ENCODE measurements at regions not wholly inside any gene's neighbourhood (a gene's known extent, or its start where the extent isn't known, plus 50 kb on each side); places are given as distances from the start of the nearest gene placed in this dataset.

- intact Hi-C loops (cut with DNase I) = loop anchor here in 1 of 10 donors (2.0 kb wide), 1 partner anchor 20 kb away; no protein-coding TSS in a partner anchor
- H3K27me3 ChIP-seq = no peaks in the 10 kb centered on the region
- DNase-seq = no peak
- no peak for ATAC-seq
- 49 to 58% (median 53%) methylated on average over 3 of the region's 3 CpGs for WGBS, 4 donors
- no peaks in the 10 kb centered on the region for H3K9me3 ChIP-seq
- no peak overlapping the region for H3K27ac ChIP-seq
- H3K36me3 ChIP-seq = no peaks in the 10 kb centered on the region
- no peak overlapping the region for H3K4me3 ChIP-seq
- peaks cover 0 to 2% (median 0%) of the 10 kb centered on the region in 12 donors for H3K4me1 ChIP-seq
- no peak for TF ChIP-seq CTCF (IDR thresholded peaks at IDR 0.05)
- TF ChIP-seq POLR2A (IDR thresholded peaks at IDR 0.05) = no peak
Measured at GRCh38 chr7:88484551-88484950, 177.9 kb upstream of the STEAP4 start.

GRCh38 chr7:88480896-88481295, 174.2 kb upstream of the STEAP4 start:
- DNase-seq = no peak
- peaks cover 0 to 2% (median 0%) of the 10 kb centered on the region in 12 donors for H3K4me1 ChIP-seq
- intact Hi-C loops (cut with DNase I) = no loop called here
- no peak overlapping the region for H3K27ac ChIP-seq
- no peaks in the 10 kb centered on the region for H3K36me3 ChIP-seq
- no peak overlapping the region for H3K4me3 ChIP-seq
- no peak for TF ChIP-seq CTCF (IDR thresholded peaks at IDR 0.05)
- TF ChIP-seq POLR2A (IDR thresholded peaks at IDR 0.05) = no peak
- no peaks in the 10 kb centered on the region for H3K9me3 ChIP-seq
- no peak for ATAC-seq
- no peaks in the 10 kb centered on the region for H3K27me3 ChIP-seq

- ATAC-seq (no peak), DNase-seq (no peak)
- Histone ChIP-seq H3K27me3 (no peaks in the 10 kb centered on the region), H3K4me3 (no peak overlapping the region), H3K27ac (no peak overlapping the region), H3K4me1 (no peaks in the 10 kb centered on the region), H3K9me3 (no peaks in the 10 kb centered on the region), H3K36me3 (no peaks in the 10 kb centered on the region)
- TF ChIP-seq CTCF (IDR thresholded peaks at IDR 0.05) (no peak), POLR2A (IDR thresholded peaks at IDR 0.05) (no peak)
- WGBS, 4 donors = 58 to 71% (median 62%) methylated on average over 4 of the region's 4 CpGs
- intact Hi-C loops (cut with DNase I) = no loop called here
Measured at GRCh38 chr7:88480271-88480670, 173.6 kb upstream of the STEAP4 start.

- DNase-seq = no peak
- Histone ChIP-seq H3K9me3 (no peaks in the 10 kb centered on the region), H3K4me3 (no peak overlapping the region), H3K27me3 (no peaks in the 10 kb centered on the region), H3K4me1 (no peaks in the 10 kb centered on the region), H3K27ac (no peak overlapping the region), H3K36me3 (no peaks in the 10 kb centered on the region)
- TF ChIP-seq POLR2A (IDR thresholded peaks at IDR 0.05) = no peak
- TF ChIP-seq CTCF (IDR thresholded peaks at IDR 0.05) = no peak
- intact Hi-C loops (cut with DNase I) = no loop called here
- ATAC-seq = no peak
Measured at GRCh38 chr7:88477976-88478375, 171.3 kb upstream of the STEAP4 start.
